Astrocyte of the spinal cord (primary cell): ENCODE measurements at regions not wholly inside any gene's neighbourhood (a gene's known extent, or its start where the extent isn't known, plus 50 kb on each side); places are given as distances from the start of the nearest gene placed in this dataset.
A peak's percentile ranks its signal among the peaks of the same experiment; 100 is the strongest.
"Not testable (repeated sequence)": the region's sequence is repeated elsewhere in the genome, so short reads cannot be mapped to it uniquely, and the experiment has no call there.

ENCODE experiments used
- DNase-seq: peaks from one replicate; pipeline ENCODE4 v3.0.0; 2011; ENCODE audit warnings: low read depth, low spot score
- H3K4me3 ChIP-seq: 2 replicates; pipeline ENCODE4 v1.5.1; 2011; ENCODE audit warnings: low read depth, mild to moderate bottlenecking, low read length, moderate library complexity
- in situ Hi-C: cut with HindIII; loops from 2 replicates; pipeline ENCODE4 v1.10.0; 2017; ENCODE audit warnings: low sequenced_read_pairs
- TF ChIP-seq, protein P1 (sequence below): IDR thresholded peaks from 2 replicates; pipeline ENCODE4 v1.5.1; 2012; ENCODE audit warnings: low read depth, mild to moderate bottlenecking, low read length, inconsistent platforms

DNA sequence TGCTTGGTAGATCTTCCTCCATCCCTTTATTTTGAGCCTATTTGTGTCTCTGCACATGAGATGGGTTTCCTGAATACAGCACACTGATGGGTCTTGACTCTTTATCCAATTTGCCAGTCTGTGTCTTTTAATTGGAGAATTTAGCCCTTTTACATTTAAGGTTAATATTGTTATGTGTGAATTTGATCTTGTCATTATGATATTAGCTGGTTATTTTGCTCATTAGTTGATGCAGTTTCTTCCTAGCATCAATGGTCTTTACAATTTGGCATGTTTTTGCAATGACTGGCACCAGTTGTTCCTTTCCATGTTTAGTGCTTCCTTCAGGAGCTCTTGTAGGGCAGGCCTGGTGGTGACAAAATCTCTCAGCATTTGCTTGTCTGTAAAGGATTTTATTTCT lies 72.4 kb downstream of the HNRNPD start:
- DNase-seq, H3K4me3 ChIP-seq, in situ Hi-C loops: not testable (repeated sequence)

DNA sequence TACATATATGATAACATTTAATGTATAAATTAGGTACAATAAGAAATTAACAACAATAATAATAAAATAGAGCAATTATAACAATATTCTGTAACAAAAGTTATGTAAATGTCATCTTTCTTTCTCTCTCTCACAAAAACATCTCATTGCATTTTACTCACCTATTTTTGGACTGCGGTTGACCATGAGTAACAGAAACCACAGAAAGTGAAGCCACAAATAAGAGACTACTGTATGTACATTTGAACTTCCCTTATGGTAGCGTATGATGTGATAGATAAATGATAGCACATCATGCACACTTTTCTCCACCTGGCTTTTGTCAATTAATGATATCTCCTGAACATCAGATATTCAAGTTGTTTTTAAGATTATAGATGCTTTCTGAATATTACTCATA lies 80.5 kb downstream of the HNRNPD start:
- DNase-seq, result no peak
- no peak overlapping the region for H3K4me3 ChIP-seq
- TF ChIP-seq, protein P1, sequence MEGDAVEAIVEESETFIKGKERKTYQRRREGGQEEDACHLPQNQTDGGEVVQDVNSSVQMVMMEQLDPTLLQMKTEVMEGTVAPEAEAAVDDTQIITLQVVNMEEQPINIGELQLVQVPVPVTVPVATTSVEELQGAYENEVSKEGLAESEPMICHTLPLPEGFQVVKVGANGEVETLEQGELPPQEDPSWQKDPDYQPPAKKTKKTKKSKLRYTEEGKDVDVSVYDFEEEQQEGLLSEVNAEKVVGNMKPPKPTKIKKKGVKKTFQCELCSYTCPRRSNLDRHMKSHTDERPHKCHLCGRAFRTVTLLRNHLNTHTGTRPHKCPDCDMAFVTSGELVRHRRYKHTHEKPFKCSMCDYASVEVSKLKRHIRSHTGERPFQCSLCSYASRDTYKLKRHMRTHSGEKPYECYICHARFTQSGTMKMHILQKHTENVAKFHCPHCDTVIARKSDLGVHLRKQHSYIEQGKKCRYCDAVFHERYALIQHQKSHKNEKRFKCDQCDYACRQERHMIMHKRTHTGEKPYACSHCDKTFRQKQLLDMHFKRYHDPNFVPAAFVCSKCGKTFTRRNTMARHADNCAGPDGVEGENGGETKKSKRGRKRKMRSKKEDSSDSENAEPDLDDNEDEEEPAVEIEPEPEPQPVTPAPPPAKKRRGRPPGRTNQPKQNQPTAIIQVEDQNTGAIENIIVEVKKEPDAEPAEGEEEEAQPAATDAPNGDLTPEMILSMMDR, result no peak
- in situ Hi-C loops, result no loop called here

DNA sequence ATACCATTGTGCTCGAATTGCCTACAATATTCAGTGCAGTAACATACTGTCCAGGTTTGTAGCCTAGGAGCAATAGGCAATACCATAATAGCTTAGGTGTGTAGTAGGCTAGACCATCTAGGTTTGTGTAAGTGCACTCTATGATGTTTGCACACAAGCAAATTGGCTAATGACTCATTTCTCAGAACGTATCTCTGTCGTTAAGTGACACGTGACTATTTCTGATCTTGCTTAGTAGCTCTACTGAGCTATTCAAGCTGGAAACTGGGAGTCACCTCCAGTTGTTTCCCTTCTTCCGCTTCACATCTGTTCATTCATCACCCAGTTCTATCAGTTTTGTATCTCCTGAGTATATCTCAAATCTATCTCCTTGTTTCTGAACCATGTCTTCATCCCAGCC lies 86.1 kb downstream of the HNRNPD start:
- no peak for DNase-seq
- in situ Hi-C loops, result no loop called here
- no peak overlapping the region for H3K4me3 ChIP-seq
- TF ChIP-seq, protein P1, result no peak

DNA sequence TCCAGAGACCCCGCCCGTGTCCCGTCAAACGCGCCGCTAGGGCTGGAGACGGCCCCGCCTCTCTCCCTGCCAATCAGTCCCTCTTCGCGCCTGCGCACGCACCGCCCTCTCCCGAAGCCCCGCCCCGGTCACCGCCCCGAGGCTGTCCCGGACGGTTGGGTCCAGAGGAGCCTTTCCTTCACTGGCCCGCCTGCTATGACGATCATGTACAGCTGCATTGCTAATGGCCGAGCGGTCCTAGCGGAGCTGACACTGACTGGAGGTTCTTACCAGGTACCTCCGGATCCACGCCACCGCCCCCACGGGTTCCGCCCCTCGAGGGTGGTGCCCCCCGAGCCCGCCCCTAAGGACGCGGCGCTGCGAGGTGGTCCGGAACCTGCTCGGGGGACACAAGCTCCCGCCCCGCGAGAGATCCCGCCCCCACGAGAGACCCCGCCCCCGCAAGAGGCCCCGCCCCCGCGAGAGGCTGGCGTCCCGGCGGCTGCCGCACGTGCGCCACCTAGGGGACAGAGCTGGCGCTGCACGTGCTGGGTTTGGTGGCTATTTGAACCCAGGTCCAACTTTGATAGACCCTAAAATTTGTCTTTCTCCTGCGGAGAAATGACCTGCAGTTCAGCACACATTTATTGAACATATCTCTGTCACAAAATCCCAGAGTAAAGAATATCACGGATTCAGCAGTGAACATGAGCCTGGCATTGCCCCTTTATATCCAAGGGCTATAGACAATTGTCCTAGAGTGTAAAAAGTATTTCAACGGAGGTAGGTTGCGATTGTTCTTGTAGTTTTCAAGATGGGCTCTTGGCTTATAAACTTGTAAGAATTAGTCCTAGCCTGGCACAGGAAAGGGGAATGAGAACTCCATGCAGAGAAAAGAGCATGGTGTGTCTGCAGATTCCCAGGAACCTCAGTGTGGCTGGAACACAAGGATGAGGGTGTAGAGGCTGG lies 88.7 kb downstream of the HNRNPD start:
- TF ChIP-seq, protein P1, result peak; percentile 92
- peak; percentile 99 for DNase-seq
- peak overlapping the region; percentile 48 for H3K4me3 ChIP-seq
- in situ Hi-C loops, result no loop called here

DNA sequence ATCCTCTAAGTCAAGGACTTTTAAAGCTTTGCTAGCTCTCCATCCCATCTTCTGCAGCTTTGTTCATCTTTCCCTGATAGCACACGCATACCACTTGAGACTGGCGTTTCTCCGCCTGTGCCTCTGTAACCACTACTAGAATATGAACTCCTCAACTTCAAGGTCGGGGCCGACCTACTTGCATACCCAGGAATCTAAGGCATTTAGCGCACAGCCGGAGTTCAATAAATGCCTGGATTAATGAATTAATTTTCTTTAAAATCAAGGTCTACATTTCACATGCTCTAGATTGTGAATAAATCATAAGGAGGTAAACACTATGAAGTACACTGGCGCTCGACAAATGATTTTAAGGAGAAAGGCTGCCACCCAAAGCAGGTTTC lies 89.3 kb downstream of the HNRNPD start:
- in situ Hi-C loops, result no loop called here
- TF ChIP-seq, protein P1, result no peak
- H3K4me3 ChIP-seq, result peak overlapping the region; percentile 48
- DNase-seq, result no peak

DNA sequence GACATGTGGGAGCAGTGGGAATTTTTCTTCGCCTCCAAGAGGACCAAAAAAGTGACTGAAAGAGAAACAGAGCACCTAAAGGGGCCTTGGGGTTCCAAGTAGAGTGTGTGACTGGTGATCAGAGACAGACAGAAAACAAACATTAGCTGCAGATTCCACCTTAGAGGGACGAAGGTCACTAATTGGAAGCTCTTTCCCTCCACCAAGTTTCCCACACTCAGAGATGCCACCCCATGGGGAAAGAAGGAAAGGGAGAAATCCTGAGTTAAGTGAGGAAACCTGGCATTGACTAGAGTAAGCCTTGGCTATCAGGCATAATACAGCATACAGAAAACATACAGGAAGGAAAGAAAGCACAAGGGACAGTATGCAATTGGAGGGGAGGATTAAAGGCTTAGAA lies 90.9 kb downstream of the HNRNPD start:
- DNase-seq, result no peak
- H3K4me3 ChIP-seq, result no peak overlapping the region
- TF ChIP-seq, protein P1, result no peak
- in situ Hi-C loops, result no loop called here

DNA sequence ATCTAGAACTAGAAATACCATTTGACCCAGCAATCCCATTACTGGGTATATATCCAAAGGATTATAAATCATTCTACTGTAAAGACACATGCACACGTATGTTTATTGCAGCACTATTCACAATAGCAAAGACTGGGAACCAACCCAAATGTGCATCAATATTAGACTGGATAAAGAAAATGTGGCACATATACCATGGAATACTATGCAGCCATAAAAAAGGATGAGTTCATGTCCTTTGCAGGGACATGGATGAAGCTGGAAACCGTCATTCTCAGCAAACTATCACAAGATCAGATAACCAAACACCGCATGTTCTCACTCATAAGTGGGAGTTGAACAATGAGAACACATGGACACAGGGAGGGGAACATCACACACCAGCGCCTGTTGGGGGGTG lies 94.2 kb downstream of the HNRNPD start:
- in situ Hi-C loops, DNase-seq: not testable (repeated sequence)

More for the DNA sequence above, 94.2 kb downstream of the HNRNPD start:
- not testable (repeated sequence) for H3K4me3 ChIP-seq
